Suprapubic skin (tissue), 3 donors: ENCODE measurements at regions not wholly inside any gene's neighbourhood (a gene's known extent, or its start where the extent isn't known, plus 50 kb on each side); places are given as distances from the start of the nearest gene placed in this dataset.

Experiments used
- EP300 ChIP-seq: sonication (generic); formaldehyde crosslinking; IDR thresholded peaks from one replicate; pipeline ENCODE4 v1.6.1; 2017; ENCODE audit warnings: antibody characterized with exemption
- POLR2A ChIP-seq, 2 donors: fragments of 450-650 bp; IDR thresholded peaks; one replicate each; pipeline ENCODE4 v1.6.1; 2017; ENCODE audit warnings: antibody characterized with exemption in 2 of 2, mild to moderate bottlenecking in 2 of 2, moderate library complexity in 2 of 2
- TF ChIP-seq, protein P1 (sequence below), 2 donors: fragments of 200-600 bp in 1 of 2; fragments of 450-650 bp in 1 of 2; sonication (generic) in 1 of 2; IDR thresholded peaks; one replicate each; pipeline ENCODE4 v1.5.1; 2016 to 2019; ENCODE audit warnings: antibody characterized with exemption in 2 of 2, mild to moderate bottlenecking in 1 of 2, moderate library complexity in 1 of 2

- TF ChIP-seq, protein P1, sequence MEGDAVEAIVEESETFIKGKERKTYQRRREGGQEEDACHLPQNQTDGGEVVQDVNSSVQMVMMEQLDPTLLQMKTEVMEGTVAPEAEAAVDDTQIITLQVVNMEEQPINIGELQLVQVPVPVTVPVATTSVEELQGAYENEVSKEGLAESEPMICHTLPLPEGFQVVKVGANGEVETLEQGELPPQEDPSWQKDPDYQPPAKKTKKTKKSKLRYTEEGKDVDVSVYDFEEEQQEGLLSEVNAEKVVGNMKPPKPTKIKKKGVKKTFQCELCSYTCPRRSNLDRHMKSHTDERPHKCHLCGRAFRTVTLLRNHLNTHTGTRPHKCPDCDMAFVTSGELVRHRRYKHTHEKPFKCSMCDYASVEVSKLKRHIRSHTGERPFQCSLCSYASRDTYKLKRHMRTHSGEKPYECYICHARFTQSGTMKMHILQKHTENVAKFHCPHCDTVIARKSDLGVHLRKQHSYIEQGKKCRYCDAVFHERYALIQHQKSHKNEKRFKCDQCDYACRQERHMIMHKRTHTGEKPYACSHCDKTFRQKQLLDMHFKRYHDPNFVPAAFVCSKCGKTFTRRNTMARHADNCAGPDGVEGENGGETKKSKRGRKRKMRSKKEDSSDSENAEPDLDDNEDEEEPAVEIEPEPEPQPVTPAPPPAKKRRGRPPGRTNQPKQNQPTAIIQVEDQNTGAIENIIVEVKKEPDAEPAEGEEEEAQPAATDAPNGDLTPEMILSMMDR (IDR thresholded peaks at IDR 0.05), result no peak
- no peak for TF ChIP-seq POLR2A (IDR thresholded peaks at IDR 0.05)
- TF ChIP-seq EP300, result no peak
Observed at GRCh38 chrX:147763131-147763530, 148.6 kb upstream of the FMR1 start.
